ENCODE measurements at regions not wholly inside any gene's neighbourhood (a gene's known extent, or its start where the extent isn't known, plus 50 kb on each side); places are given as distances from the start of the nearest gene placed in this dataset.

GRCh38 chr16:54679531-54679930 lies 251.1 kb upstream of the IRX5 start:
- no peak for DNase-seq (ENCODE audit: low read depth)

- DNase-seq (ENCODE audit: low read depth): no peak
Measured at GRCh38 chr16:54677308-54677950, 253.2 kb upstream of the IRX5 start.

GRCh38 chr16:54673313-54673712 lies 257.4 kb upstream of the IRX5 start:
- no peak for DNase-seq (ENCODE audit: low read depth)

- DNase-seq (ENCODE audit: low read depth): no peak
Measured at GRCh38 chr16:54672500-54672899, 258.2 kb upstream of the IRX5 start.

- no peak for DNase-seq (ENCODE audit: low read depth)
Measured at GRCh38 chr16:54657709-54658102, 273.0 kb upstream of the IRX5 start.

GRCh38 chr16:54657058-54657708 lies 273.5 kb upstream of the IRX5 start:
- DNase-seq (ENCODE audit: low read depth): no peak

- DNase-seq (ENCODE audit: low read depth): no peak
Measured at GRCh38 chr16:54655121-54655590, 275.5 kb upstream of the IRX5 start.

- DNase-seq (ENCODE audit: low read depth): no peak
Measured at GRCh38 chr16:54654429-54654828, 276.2 kb upstream of the IRX5 start.

GRCh38 chr16:54652201-54652770 lies 278.4 kb upstream of the IRX5 start:
- no peak for DNase-seq (ENCODE audit: low read depth)

GRCh38 chr16:54651440-54652195 lies 279.0 kb upstream of the IRX5 start:
- no peak for DNase-seq (ENCODE audit: low read depth)

GRCh38 chr16:54649876-54650275 lies 280.8 kb upstream of the IRX5 start:
- no peak for DNase-seq (ENCODE audit: low read depth)

- DNase-seq (ENCODE audit: low read depth): no peak
Measured at GRCh38 chr16:54648575-54648974, 282.1 kb upstream of the IRX5 start.

- no peak for DNase-seq (ENCODE audit: low read depth)
Measured at GRCh38 chr16:54647725-54648221, 282.9 kb upstream of the IRX5 start.

GRCh38 chr16:54647216-54647615 lies 283.4 kb upstream of the IRX5 start:
- DNase-seq (ENCODE audit: low read depth): no peak

GRCh38 chr16:54645345-54645744 lies 285.3 kb upstream of the IRX5 start:
- DNase-seq (ENCODE audit: low read depth): no peak

GRCh38 chr16:54636221-54636793 lies 294.4 kb upstream of the IRX5 start:
- DNase-seq (ENCODE audit: low read depth): no peak

- no peak for DNase-seq (ENCODE audit: low read depth)
Measured at GRCh38 chr16:54633943-54634362, 296.7 kb upstream of the IRX5 start.

- DNase-seq (ENCODE audit: low read depth): no peak
Measured at GRCh38 chr16:54632322-54633220, 298.1 kb upstream of the IRX5 start.

- no peak for DNase-seq (ENCODE audit: low read depth)
Measured at GRCh38 chr16:54631782-54632181, 298.9 kb upstream of the IRX5 start.

- DNase-seq (ENCODE audit: low read depth): no peak
Measured at GRCh38 chr16:54630284-54630967, 300.2 kb upstream of the IRX5 start.
